Epithelial cell of esophagus (primary cell): ENCODE measurements at regions not wholly inside any gene's neighbourhood (a gene's known extent, or its start where the extent isn't known, plus 50 kb on each side); places are given as distances from the start of the nearest gene placed in this dataset.

Source experiments
- DNase-seq: peaks from one replicate; pipeline ENCODE4 v3.0.0; 2010; ENCODE audit warnings: low read depth
- H3K4me3 ChIP-seq: 2 replicates; pipeline ENCODE4 v1.5.1; 2011; ENCODE audit warnings: mild to moderate bottlenecking, low read length, control low read depth
- CTCF ChIP-seq: IDR thresholded peaks from 2 replicates; pipeline ENCODE4 v1.5.1; 2011; ENCODE audit warnings: low read depth, mild to moderate bottlenecking, low read length, control low read depth, inconsistent platforms; ENCODE audit not compliant: insufficient read depth; ENCODE audit errors: missing control alignments

- DNase-seq = no peak
- H3K4me3 ChIP-seq = no peak overlapping the region
- TF ChIP-seq CTCF = no peak
These were observed 993.0 kb upstream of the PRMT6 start for GRCh38 chr1:106063510-106063909.

- no peak for TF ChIP-seq CTCF
- DNase-seq = no peak
- no peak overlapping the region for H3K4me3 ChIP-seq
These were observed 983.4 kb upstream of the PRMT6 start for GRCh38 chr1:106072909-106073600.

GRCh38 chr1:106080608-106081325, 975.7 kb upstream of the PRMT6 start:
- no peak overlapping the region for H3K4me3 ChIP-seq
- TF ChIP-seq CTCF = no peak
- no peak for DNase-seq

GRCh38 chr1:106111044-106111443, 945.4 kb upstream of the PRMT6 start:
- DNase-seq = no peak
- no peak for TF ChIP-seq CTCF
- no peak overlapping the region for H3K4me3 ChIP-seq

- TF ChIP-seq CTCF = no peak
- no peak for DNase-seq
- H3K4me3 ChIP-seq = no peak overlapping the region
These were observed 942.6 kb upstream of the PRMT6 start for GRCh38 chr1:106113851-106114250.

GRCh38 chr1:106120789-106121188, 935.7 kb upstream of the PRMT6 start:
- no peak for TF ChIP-seq CTCF
- no peak overlapping the region for H3K4me3 ChIP-seq
- no peak for DNase-seq
